PC-3 (cell line): ENCODE measurements at regions not wholly inside any gene's neighbourhood (a gene's known extent, or its start where the extent isn't known, plus 50 kb on each side); places are given as distances from the start of the nearest gene placed in this dataset.

Experiments used
- CTCF ChIP-seq: fragments of 300-600 bp; sonication (generic); conservative IDR thresholded peaks from 2 replicates; pipeline ENCODE4 v1.5.1; 2017; ENCODE audit warnings: antibody characterized with exemption, low read depth, mild to moderate bottlenecking, low read length
- EZH2 ChIP-seq: fragments of 300-600 bp; sonication (generic); IDR thresholded peaks from one replicate; pipeline ENCODE4 v1.6.1; 2017; ENCODE audit warnings: antibody characterized with exemption, mild to moderate bottlenecking, low read length; ENCODE audit not compliant: unreplicated experiment
- EZH2phosphoT487 ChIP-seq: fragments of 300-600 bp; sonication (generic); IDR thresholded peaks from 2 replicates; pipeline ENCODE4 v1.6.1; 2018; ENCODE audit warnings: mild to moderate bottlenecking, antibody characterized with exemption, low read length, borderline replicate concordance

DNA sequence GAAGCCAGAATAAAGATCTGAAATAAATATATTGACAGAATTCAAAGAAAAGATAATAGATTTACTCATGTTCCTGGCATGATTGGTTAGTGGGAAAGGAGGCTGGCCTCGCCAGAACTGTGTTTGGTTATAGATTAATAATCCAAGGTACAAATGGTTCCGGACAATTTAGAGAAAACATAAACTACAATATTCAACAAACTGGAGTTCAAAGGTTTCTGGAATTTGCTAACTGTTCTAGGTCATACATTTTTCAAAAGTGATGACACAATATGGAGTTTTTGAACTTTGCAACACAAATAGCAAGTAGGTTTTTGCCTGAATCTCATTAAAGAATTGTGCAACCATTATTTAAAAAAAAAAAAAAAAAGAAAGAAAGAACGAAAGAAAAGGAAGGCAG is 251.7 kb upstream of the SALL1 start:
- no peak for TF ChIP-seq EZH2
- no peak for TF ChIP-seq CTCF
- TF ChIP-seq EZH2phosphoT487, result no peak
